T-helper 9 cell (primary cell): ENCODE measurements at regions not wholly inside any gene's neighbourhood (a gene's known extent, or its start where the extent isn't known, plus 50 kb on each side); places are given as distances from the start of the nearest gene placed in this dataset.

Experiments used
- DNase-seq: peaks from one replicate; pipeline ENCODE4 v3.0.0-alpha.2; 2020

DNA sequence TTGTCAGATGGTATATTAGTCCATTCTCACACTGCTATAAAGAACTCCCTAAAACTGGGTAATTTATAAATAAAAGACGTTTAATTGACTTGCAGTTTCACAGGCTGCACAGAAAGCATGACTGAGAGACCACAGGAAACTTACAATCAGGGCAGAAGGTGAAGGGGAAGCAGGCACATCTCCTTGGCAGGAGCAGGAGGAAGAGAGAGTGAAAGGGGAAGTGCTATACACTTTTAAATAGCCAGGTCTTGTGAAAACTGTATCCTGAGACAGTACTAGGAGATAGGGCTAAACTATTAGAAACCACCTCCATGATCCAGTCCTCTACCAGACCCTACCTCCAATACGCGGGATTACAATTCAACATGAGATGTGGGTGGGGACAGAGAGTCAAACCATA, 193.9 kb upstream of the KCNG1 start:
- DNase-seq: no peak

- DNase-seq: no peak
Measured at GRCh38 chr20:51212816-51213215, 189.9 kb upstream of the KCNG1 start.

DNA sequence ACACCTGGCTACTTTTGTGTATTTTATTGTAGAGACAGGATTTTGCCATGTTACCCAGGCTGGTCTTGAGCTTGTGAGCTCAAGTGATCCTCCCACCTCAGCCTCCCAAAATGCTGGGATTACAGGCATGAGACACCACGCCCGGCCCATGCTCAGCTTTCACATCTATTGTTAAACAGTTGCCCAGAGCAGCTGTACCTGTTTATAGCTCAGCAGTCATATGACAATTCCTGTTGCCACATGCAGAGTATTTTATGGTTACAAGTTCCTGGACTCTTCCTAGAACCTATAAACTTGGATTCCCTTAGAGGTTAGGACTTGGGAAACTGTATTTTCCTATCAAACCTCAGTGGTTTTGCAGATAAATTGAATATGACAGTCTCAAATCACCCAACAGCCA, 188.3 kb upstream of the KCNG1 start:
- DNase-seq: no peak

DNA sequence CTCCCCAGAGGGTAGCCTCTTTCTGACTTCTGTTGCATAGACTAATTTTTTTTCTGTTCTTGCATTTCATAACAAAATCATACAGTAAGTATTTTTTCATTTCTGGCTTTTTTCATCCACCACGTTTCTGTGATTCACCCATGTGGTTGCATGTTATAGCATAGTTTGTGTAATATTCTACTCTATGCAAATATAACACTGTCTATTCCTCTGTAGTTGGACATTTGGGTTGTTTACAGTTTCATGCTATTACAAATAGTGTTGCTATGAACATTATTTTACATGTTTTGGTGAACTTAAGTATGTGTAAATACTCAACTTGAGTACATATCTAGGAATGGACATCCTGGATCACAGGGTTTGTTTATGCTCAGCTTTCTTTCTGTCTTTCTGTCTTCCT, 187.2 kb upstream of the KCNG1 start:
- no peak for DNase-seq

- DNase-seq: no peak
Measured at GRCh38 chr20:51208162-51208561, 185.3 kb upstream of the KCNG1 start.

GRCh38 chr20:51206032-51206662, 183.2 kb upstream of the KCNG1 start:
- no peak for DNase-seq

DNA sequence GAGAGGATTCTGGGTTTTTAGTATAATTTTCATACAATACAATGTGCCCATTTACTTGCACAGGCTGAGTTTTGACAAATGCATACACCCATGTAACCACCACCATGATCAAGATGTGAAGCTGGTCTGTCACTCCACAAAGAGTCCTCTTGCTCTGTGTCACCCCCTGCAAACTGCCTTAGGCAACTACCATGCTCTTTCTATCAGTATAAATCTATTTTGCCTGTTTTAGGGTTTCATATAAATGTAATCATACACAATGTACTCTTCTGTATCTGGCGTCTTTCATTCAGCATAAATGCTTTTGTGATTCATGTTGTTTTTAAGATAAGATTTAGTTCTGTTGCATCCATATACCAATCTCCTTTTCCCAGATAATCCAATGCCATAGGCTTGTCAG, 181.9 kb upstream of the KCNG1 start:
- no peak for DNase-seq

- no peak for DNase-seq
Measured at GRCh38 chr20:51204051-51204715, 181.3 kb upstream of the KCNG1 start.

GRCh38 chr20:51202304-51202703, 179.4 kb upstream of the KCNG1 start:
- DNase-seq: no peak

DNA sequence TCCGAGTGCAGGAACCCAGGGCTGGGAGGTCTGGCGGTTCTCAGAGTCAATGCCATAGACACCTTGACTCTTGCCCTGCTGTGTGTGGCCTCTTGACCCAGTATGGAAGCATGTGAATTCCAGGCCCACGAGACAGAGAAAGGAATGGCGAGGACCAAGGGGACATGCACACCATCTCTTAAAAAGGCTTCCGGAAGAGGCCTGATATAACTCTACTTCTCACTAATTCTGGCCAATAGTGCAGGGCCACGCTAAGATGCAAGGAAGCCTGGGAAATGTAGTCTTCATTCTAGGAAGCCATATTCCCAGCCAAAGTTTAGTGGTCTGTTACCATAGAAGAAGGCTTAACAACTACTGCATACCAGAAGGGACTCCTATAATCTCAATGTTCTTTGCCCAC, 177.0 kb upstream of the KCNG1 start:
- DNase-seq: no peak

- no peak for DNase-seq
Measured at GRCh38 chr20:51198876-51199523, 176.1 kb upstream of the KCNG1 start.

DNA sequence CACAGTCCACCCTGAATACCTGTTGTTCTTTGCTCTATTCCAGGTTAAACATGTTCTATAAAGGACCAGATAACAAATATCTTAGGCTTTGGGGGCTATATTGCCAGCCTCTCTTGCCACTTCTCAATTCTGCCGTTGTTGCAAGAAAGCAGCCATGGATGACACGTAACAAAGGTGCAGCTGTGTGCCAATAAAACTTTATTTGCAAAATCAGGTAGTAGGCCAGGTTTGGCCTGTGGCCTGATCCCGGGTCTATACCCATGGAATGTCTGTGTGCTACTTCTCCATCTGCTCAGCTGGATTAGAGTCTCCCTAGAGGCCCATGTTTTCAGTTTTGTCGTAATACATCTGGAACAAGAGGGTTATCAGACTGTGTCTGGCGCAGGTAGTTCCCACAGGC, 175.3 kb upstream of the KCNG1 start:
- DNase-seq: no peak

- DNase-seq: no peak
Measured at GRCh38 chr20:51196991-51197651, 174.2 kb upstream of the KCNG1 start.

GRCh38 chr20:51195990-51196389, 173.1 kb upstream of the KCNG1 start:
- no peak for DNase-seq

GRCh38 chr20:51195419-51195901, 172.6 kb upstream of the KCNG1 start:
- no peak for DNase-seq

DNA sequence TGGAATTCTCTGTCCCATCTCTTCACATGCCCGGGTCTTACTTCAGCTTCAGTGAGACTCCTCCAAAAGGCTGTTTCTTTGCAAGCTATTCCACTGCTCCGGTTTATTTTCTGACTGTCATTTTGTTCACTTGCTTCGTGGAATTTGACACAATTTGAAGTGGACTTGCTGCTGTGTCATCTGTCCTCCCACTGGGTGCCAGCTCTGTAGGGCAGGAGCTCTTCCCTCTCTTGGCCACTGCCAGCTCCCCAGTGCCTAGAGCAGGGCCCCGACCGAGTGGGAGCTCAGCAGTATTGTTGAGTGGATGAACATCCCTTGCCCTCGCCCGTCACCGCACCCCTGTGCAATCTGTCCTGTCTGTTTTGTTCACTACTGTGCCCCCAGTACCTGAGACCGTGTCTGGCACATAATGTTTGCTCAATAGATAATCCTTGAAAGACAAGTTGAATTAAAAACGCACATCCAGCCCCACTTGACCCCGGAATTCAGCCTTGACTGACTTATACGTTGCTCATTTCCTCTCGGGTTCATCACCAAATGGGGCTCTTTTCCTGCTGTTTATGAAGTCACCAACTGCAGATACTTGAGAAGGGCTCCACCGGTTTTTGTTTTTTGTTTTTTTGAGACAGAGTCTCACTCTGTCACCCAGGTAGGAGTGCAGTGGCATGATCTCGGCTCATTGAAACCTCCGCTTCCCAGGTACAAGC, 170.3 kb upstream of the KCNG1 start:
- no peak for DNase-seq

DNA sequence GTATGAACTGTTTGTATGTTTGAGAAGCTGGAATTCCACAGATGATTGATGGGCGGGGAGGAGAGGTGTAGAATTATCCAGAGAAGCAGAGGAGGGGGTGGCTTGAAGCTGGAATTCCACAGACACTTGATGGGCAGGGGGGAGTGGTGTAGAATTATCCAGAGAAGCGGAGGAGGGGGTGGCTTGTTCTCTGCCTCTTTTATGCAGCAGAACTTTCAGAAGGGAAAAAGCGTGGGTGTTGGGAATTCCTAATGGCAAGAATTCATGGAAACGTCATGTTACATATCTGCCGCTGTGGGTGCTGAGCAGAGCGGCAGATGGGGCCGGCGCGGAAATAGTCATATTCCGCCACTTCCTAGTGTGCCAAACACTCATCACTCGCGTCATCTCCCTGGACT, 167.9 kb upstream of the KCNG1 start:
- DNase-seq: no peak

DNA sequence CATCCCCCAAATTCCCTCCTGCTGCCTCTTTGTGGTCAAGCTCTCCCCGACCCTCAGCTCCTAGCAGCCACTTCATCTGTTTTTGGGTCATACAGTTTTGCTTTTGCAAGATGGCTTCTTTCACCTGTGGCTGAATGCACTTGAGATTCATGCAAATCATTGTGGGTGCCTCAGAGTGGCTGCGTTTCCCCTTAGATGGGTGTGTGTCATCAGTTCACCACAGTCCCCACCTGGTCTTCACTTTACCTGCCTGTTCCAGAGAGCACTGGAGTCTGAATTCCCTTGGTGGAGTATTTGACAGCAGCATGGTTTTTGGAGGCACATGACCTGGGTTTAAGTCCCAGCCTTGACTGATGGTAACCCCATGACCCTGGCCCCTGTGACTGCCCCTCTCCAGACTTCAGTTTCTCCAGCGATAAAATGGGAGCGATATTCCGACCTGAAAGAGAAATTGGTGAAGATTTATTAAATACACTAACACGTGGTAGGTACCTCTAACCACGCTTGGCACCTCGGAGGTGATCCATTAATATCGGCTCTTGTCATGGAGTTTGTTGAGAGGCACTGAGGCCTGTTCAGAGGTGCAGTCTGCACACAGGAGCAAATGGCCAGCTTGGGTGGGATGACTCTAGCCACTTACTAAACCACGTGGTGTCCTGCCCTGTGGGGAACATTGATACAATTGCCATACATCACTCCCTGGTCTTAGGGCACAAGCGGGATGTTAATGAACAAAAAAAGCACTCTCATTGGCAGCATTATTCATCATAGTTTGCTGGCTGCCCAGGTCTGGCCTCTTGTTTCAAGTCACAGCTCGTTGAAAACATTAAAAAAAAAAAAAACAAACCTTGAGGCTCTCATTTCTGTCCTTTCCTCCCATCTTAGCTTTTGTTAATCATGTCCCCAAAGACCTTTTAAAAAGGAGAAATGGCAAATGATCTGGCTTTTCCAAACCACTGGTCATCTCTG, 167.2 kb upstream of the KCNG1 start:
- no peak for DNase-seq

- no peak for DNase-seq
Measured at GRCh38 chr20:51188941-51189340, 166.0 kb upstream of the KCNG1 start.

DNA sequence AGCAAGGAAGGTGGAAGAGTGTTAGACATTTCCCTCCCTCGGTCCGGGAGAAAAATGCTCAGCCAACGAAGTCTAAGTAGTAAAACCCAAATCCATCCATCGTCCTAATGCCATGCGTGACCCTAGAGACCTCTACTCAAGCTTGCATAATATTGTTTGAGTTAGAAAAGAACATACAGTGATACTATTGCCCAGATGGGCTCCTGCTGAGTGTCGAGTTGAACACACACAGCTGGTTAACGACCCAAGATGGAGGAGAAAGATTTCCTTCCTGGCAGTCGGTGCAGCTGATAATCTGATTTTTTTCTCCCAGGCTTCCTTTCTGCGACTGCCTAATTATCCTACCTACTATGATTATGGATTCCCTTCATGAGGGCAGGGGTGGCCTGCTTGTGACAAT, 164.4 kb upstream of the KCNG1 start:
- no peak for DNase-seq

GRCh38 chr20:51185861-51186260, 163.0 kb upstream of the KCNG1 start:
- DNase-seq: no peak

DNA sequence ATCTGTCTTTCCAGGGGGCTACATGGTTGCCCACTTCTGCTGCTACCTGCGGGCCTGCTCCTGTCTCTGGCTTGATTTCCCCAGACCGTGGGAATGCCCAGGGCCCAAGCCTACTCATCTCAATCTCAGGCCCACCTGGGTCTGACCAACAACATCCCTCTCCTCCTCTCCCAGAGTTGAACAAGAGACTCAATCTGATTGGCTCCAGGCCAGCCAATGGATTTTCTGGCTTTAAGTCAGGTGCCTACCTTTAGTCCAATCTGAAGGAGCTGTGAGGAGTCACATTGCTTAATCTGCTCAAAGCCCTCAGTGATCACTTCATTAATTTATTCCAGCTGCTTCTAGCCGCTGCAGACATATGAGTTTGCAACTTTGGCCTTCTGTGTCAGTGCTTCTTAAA, 162.4 kb upstream of the KCNG1 start:
- no peak for DNase-seq
